OCI-LY7 (cell line): ENCODE measurements at regions not wholly inside any gene's neighbourhood (a gene's known extent, or its start where the extent isn't known, plus 50 kb on each side); places are given as distances from the start of the nearest gene placed in this dataset.

Source experiments
- EZH2phosphoT487 ChIP-seq: fragments of 200-600 bp; sonication (generic); IDR thresholded peaks from 2 replicates; pipeline ENCODE4 v1.6.1; 2018; ENCODE audit warnings: low read depth, borderline replicate concordance, mild to moderate bottlenecking, mixed run types, antibody characterized with exemption, low read length, moderate library complexity, mixed read lengths
- TF ChIP-seq, protein P1 (sequence below): fragments of 200-600 bp; sonication (generic); conservative IDR thresholded peaks from 2 replicates; pipeline ENCODE4 v1.5.1; 2014; ENCODE audit warnings: mild to moderate bottlenecking, antibody characterized with exemption, low read length, moderate library complexity, mixed read lengths

DNA sequence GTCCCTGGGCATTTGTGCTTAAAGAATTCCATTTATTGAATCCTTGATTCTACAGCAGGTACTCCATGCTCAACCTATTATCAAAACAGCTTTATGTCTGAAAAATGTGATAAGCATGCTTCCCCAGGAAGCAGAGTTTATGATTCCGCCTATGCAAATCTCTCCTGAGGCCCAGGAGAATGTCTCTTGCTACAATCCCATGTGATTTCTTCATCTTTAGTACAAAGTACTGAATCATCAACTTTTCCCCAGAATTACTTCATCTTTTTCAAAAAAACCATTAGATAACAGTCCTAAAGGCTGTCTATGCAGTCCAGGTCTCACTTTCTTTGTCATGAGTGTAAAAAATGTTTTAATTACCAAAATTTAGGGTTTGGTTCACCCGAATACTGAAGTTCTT is 130.2 kb upstream of the ADAMTSL1 start:
- TF ChIP-seq, protein P1, sequence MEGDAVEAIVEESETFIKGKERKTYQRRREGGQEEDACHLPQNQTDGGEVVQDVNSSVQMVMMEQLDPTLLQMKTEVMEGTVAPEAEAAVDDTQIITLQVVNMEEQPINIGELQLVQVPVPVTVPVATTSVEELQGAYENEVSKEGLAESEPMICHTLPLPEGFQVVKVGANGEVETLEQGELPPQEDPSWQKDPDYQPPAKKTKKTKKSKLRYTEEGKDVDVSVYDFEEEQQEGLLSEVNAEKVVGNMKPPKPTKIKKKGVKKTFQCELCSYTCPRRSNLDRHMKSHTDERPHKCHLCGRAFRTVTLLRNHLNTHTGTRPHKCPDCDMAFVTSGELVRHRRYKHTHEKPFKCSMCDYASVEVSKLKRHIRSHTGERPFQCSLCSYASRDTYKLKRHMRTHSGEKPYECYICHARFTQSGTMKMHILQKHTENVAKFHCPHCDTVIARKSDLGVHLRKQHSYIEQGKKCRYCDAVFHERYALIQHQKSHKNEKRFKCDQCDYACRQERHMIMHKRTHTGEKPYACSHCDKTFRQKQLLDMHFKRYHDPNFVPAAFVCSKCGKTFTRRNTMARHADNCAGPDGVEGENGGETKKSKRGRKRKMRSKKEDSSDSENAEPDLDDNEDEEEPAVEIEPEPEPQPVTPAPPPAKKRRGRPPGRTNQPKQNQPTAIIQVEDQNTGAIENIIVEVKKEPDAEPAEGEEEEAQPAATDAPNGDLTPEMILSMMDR, result no peak
- TF ChIP-seq EZH2phosphoT487, result no peak
